DMS 273 (cell line): ENCODE measurements at regions not wholly inside any gene's neighbourhood (a gene's known extent, or its start where the extent isn't known, plus 50 kb on each side); places are given as distances from the start of the nearest gene placed in this dataset.

Experiments used
- DNase-seq: peaks from one replicate; lab custom pipeline; 2025; ENCODE audit not compliant: unreplicated experiment; lab: John Stamatoyannopoulos, UW

DNA sequence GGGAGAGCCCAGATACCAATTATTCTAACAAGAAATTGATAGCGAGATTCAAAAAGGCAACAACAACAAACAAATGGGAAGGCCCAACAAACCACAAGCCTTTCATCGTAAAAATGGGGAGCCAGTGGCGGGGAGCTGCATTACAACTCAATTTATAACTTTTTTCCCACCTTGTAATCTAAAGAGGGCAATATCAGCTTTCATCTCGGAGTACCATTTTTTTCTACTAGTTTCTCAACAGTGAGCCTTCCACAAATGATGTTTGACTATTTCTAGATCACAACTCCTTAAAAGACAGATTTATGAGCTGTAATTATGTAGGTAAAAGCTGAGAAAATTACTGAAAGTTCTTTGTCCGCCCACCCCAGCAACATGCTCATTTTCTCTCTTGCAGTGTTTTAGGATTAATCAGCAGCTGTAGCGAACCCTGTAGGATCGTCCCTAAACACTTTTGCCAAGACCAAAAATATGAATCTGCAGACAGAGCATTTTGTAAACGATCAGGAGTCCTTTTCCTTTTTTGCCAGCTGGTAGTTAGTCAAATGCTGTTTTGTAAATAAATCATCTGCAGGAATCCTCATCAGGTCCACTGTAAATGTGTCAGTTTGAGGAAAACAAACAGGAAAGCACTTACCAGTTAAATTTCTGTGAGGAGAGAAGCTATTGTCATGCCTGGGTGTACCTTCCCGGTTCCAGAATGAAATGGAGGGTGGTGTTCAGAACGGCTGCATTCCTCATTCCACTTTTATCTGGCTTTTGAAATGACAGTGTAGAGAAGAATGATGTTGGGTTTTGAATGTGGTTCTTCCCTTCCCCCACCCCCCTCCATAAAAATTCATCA lies 53.2 kb downstream of the EEF1B2 start:
- peak; percentile 55 for DNase-seq

GRCh38 chr2:206213514-206213845 lies 53.8 kb downstream of the EEF1B2 start:
- no peak for DNase-seq

DNA sequence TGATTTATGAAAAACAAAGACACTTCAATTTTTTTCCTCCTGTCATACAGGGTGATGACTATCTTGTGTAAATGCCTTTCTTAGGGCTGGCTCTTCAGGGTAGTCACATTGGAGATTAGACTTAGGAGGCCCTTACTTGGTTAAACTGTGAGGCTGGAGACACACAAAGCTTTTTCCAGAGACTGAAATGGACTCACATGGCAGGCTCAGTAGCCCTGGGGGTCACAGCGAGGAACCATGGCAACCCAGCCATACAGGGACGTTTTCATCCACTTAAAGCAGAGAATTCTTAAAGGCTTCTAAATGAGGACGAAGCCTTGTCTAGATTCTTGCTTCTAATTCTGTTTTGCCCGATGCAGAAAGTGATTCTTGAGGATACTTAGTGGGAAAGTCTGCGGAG lies 57.3 kb upstream of the ZDBF2 start:
- peak; percentile 25 for DNase-seq

GRCh38 chr2:206217743-206218142 lies 56.7 kb upstream of the ZDBF2 start:
- peak; percentile 19 for DNase-seq

DNA sequence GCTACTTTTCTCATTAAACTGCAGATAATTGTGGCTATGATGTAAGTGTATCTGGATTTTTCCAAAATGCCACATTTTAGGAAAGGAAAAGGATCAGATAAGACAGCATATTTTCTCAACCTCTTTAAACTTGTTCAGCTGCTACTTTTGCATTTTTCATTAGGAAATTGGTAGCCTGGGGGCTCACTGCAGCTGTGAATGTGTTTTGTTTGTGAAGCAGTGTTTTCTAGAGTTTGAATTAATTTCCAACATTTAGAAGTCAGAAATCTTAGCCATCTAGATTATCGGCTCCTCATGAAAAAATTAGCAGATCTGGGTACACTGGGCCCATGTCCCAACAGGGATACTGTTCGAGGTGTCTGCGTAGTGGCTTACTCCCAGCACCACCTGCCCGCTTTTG lies 56.3 kb upstream of the ZDBF2 start:
- DNase-seq: peak; percentile 30

DNA sequence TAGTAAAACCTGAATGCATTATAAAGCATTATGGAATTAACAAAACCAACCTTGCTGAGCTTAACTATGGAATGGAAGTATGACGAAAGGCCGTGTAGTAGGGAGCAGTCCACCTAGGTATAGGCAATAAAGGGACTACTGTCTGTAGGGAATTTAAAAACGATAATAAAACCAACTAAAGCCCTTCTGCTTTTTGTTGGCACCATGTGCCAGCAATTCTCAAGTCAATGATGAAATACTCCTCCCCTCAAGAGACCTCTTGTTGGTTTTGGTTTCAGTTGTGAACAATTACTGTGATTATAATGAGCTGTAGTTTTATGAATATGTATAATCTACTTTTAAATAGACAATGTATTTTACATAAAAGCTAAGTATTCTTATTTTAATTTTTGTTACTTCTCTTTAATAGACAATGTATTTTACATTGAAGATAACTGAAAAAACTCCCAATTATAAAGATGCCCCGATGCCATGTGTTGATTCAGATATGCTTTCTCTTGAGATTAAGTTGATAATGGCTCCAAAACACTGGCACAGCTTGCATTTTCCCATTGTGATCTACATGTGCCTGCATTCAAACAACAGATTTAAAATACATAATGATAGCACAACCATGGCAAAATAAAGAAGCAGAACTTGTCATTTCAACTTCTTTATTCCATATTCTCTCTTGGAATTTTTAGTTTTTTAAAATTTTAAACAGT lies 55.5 kb upstream of the ZDBF2 start:
- DNase-seq: peak; percentile 66

GRCh38 chr2:206219957-206220356 lies 54.5 kb upstream of the ZDBF2 start:
- DNase-seq: no peak

DNA sequence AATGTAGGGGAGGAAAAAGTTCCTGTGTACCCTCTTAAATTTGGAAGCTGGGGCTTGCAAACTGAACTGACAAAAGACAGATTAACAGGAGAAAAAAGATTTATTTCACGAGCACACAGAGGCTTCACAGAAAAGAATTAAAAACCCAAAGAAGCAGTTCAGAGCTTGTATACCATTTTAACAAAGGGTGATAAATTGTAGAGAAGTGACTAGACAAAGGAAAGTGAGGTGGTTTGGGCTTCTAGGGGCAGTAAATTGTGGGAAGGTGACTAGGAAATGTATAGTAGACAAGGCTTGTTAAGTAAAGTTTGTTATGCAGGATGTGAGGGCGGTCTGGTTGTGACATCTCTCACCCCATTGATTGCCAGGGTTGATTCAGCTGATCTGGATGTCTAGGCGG lies 53.5 kb upstream of the ZDBF2 start:
- no peak for DNase-seq
